Kidney (tissue), 13 donors: ENCODE measurements at regions not wholly inside any gene's neighbourhood (a gene's known extent, or its start where the extent isn't known, plus 50 kb on each side); places are given as distances from the start of the nearest gene placed in this dataset.

Experiments used
- DNase-seq, 5 donors: peaks; one replicate each; pipeline ENCODE4 v3.0.0-alpha.2; 2013 to 2020
- FAIRE-seq: peaks from 2 replicates; lab custom pipeline; 2012; peaks lifted over from hg19 to GRCh38; lab: Jason Lieb, UNC
- H3K27ac ChIP-seq, 2 donors: one replicate each; pipeline ENCODE4 v1.7.0; 2013; ENCODE audit warnings: low read depth in 2 of 2, low read length in 2 of 2, inconsistent platforms in 1 of 2
- H3K27me3 ChIP-seq: one replicate; pipeline ENCODE4 v1.7.1; 2013; ENCODE audit warnings: low read length, inconsistent platforms; ENCODE audit not compliant: control insufficient read depth, insufficient read depth
- H3K36me3 ChIP-seq, 3 donors: one replicate each; pipeline versions ENCODE4 v1.7.0 to v1.7.1; 2013; ENCODE audit warnings: low read length in 3 of 3, control low read depth in 1 of 3, inconsistent platforms in 1 of 3; ENCODE audit not compliant: insufficient read depth in 3 of 3, control insufficient read depth in 2 of 3
- H3K4me1 ChIP-seq, 3 donors: one replicate each; pipeline versions ENCODE4 v1.7.0 to v1.7.1; 2013; ENCODE audit warnings: low read length in 3 of 3, inconsistent platforms in 1 of 3, low read depth in 1 of 3; ENCODE audit not compliant: control insufficient read depth in 2 of 3, insufficient read depth in 2 of 3
- H3K4me3 ChIP-seq, 3 donors: one replicate each; pipeline versions ENCODE4 v1.7.0 to v1.8.1; 2013; ENCODE audit warnings: low read length in 3 of 3, control low read depth in 1 of 3, inconsistent platforms in 1 of 3
- H3K9ac ChIP-seq, 3 donors: one replicate each; pipeline versions ENCODE4 v1.7.0 to v1.7.1; 2013; ENCODE audit warnings: low read length in 3 of 3, control low read depth in 1 of 3, inconsistent platforms in 1 of 3
- H3K9me3 ChIP-seq, 3 donors: one replicate each; pipeline versions ENCODE4 v1.7.0 to v1.7.1; 2013; ENCODE audit warnings: low read length in 3 of 3, control low read depth in 1 of 3, inconsistent platforms in 1 of 3; ENCODE audit not compliant: control insufficient read depth in 2 of 3, insufficient read depth in 1 of 3
- CTCF ChIP-seq: IDR thresholded peaks from 3 replicates; pipeline ENCODE4 v1.5.1; 2012; ENCODE audit warnings: mild to moderate bottlenecking, moderate library complexity, borderline replicate concordance; ENCODE audit not compliant: insufficient read depth; ENCODE audit errors: extremely low read depth
- intact Hi-C: fragments of 100-400 bp; cut with DNase I; formaldehyde crosslinking; loops from one replicate; pipeline ENCODE4 v1.11.1; 2022
- donor health status: control.
- donor health status: control.
- donor health status: control.
- donor health status: control.
- donor health status: control.
- donor health status: DM: yes; HTN: yes; CAD: no.
- donor health status: Normal renal cell carcinoma (clear cell type).

GRCh38 chr7:85882335-85882734 is 695.5 kb upstream of the SEMA3D start:
- Histone ChIP-seq H3K9ac (no peak overlapping the region), H3K4me3 (no peak overlapping the region), H3K27me3 (no peaks in the 10 kb centered on the region), H3K4me1 (no peaks in the 10 kb centered on the region), H3K27ac (no peak overlapping the region), H3K9me3 (no peaks in the 10 kb centered on the region), H3K36me3 (no peaks in the 10 kb centered on the region)
- DNase-seq: no peak
- no peak for FAIRE-seq
- no peak for TF ChIP-seq CTCF
- intact Hi-C loops: no loop called here

- DNase-seq: peak in 1 of 5 donors; percentile 35
- Histone ChIP-seq H3K9ac (no peak overlapping the region), H3K27me3 (no peaks in the 10 kb centered on the region), H3K9me3 (no peaks in the 10 kb centered on the region), H3K27ac (no peak overlapping the region), H3K36me3 (no peaks in the 10 kb centered on the region), H3K4me1 (no peaks in the 10 kb centered on the region), H3K4me3 (no peak overlapping the region)
- TF ChIP-seq CTCF: no peak
- FAIRE-seq: no peak
- intact Hi-C loops: no loop called here
These were observed 688.5 kb upstream of the SEMA3D start for GRCh38 chr7:85875398-85875797.

- TF ChIP-seq CTCF: no peak
- no peak overlapping the region for H3K4me3 ChIP-seq
- H3K27me3 ChIP-seq: no peaks in the 10 kb centered on the region
- H3K9me3 ChIP-seq: no peaks in the 10 kb centered on the region
- H3K4me1 ChIP-seq: no peaks in the 10 kb centered on the region
- FAIRE-seq (no peak), DNase-seq (peak in 1 of 5 donors; percentile 32)
- H3K27ac ChIP-seq: no peak overlapping the region
- H3K36me3 ChIP-seq: no peaks in the 10 kb centered on the region
- intact Hi-C loops: no loop called here
- no peak overlapping the region for H3K9ac ChIP-seq
These were observed 679.7 kb upstream of the SEMA3D start for GRCh38 chr7:85866540-85866939.

GRCh38 chr7:85851571-85852193 is 664.8 kb upstream of the SEMA3D start:
- H3K4me1 ChIP-seq: no peaks in the 10 kb centered on the region
- peak; percentile 22 for TF ChIP-seq CTCF
- DNase-seq (peak in 2 of 5 donors; percentile 17 to 52), FAIRE-seq (peak; percentile 80)
- H3K4me3 ChIP-seq: no peak overlapping the region
- no peak overlapping the region for H3K9ac ChIP-seq
- intact Hi-C loops: no loop called here
- H3K27ac ChIP-seq: no peak overlapping the region
- H3K9me3 ChIP-seq: no peaks in the 10 kb centered on the region
- no peaks in the 10 kb centered on the region for H3K27me3 ChIP-seq
- no peaks in the 10 kb centered on the region for H3K36me3 ChIP-seq
